GM20000 (cell line): ENCODE measurements at regions not wholly inside any gene's neighbourhood (a gene's known extent, or its start where the extent isn't known, plus 50 kb on each side); places are given as distances from the start of the nearest gene placed in this dataset.

Source experiments
- DNase-seq: peaks from one replicate; pipeline ENCODE4 v3.0.0; 2012; ENCODE audit warnings: low spot score
- TF ChIP-seq, protein P1 (sequence below): IDR thresholded peaks from 2 replicates; pipeline ENCODE4 v1.5.1; 2012; ENCODE audit warnings: mild to moderate bottlenecking, control low read depth; ENCODE audit errors: extremely low read depth, missing control alignments

GRCh38 chr2:65518751-65519150, 86.4 kb upstream of the SPRED2 start:
- no peak for DNase-seq
- TF ChIP-seq, protein P1, sequence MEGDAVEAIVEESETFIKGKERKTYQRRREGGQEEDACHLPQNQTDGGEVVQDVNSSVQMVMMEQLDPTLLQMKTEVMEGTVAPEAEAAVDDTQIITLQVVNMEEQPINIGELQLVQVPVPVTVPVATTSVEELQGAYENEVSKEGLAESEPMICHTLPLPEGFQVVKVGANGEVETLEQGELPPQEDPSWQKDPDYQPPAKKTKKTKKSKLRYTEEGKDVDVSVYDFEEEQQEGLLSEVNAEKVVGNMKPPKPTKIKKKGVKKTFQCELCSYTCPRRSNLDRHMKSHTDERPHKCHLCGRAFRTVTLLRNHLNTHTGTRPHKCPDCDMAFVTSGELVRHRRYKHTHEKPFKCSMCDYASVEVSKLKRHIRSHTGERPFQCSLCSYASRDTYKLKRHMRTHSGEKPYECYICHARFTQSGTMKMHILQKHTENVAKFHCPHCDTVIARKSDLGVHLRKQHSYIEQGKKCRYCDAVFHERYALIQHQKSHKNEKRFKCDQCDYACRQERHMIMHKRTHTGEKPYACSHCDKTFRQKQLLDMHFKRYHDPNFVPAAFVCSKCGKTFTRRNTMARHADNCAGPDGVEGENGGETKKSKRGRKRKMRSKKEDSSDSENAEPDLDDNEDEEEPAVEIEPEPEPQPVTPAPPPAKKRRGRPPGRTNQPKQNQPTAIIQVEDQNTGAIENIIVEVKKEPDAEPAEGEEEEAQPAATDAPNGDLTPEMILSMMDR, result no peak

GRCh38 chr2:65514555-65515195, 82.3 kb upstream of the SPRED2 start:
- DNase-seq, result peak; percentile 37
- TF ChIP-seq, protein P1, result no peak

DNA sequence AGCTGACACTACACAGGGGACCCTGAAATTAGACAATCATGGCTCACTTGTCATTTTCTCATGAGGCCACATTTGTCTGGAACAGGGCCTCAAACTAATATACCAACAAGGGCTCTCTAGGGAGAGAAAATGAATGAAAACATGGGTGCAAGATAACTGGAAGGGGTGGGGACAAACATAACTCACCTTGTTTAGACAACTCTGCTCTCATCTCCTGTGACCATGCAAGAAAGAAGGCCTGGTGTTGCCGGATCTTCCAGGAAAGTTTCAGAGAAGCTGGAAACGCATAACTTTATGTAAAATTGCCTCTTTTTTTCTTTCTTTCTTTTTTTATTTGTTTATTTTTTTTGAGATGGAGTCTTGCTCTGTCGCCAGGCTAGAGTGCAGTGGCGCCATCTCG, 80.4 kb upstream of the SPRED2 start:
- DNase-seq, result no peak
- TF ChIP-seq, protein P1, result no peak

GRCh38 chr2:65511306-65511705, 78.9 kb upstream of the SPRED2 start:
- TF ChIP-seq, protein P1, result no peak
- DNase-seq, result no peak

DNA sequence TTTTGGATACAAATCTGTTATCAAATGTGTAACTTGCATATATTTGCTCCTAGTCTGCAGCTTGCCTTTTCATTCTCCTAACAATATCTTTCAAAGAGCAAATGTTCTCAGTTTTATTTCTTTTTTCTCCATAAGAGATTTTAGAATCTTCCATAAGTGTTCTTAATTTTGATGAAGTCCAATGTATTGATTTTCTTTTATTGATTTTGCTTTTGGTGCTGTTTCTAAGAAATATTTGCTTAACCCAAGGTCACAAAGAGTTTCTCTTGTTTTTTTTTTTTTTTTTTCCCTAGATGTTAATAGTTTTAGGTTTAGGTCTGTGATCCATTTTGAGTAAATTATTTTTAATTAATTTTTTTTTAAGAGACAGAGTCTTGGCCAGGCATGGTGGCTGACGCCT, 75.8 kb upstream of the SPRED2 start:
- no peak for DNase-seq
- TF ChIP-seq, protein P1, result no peak

DNA sequence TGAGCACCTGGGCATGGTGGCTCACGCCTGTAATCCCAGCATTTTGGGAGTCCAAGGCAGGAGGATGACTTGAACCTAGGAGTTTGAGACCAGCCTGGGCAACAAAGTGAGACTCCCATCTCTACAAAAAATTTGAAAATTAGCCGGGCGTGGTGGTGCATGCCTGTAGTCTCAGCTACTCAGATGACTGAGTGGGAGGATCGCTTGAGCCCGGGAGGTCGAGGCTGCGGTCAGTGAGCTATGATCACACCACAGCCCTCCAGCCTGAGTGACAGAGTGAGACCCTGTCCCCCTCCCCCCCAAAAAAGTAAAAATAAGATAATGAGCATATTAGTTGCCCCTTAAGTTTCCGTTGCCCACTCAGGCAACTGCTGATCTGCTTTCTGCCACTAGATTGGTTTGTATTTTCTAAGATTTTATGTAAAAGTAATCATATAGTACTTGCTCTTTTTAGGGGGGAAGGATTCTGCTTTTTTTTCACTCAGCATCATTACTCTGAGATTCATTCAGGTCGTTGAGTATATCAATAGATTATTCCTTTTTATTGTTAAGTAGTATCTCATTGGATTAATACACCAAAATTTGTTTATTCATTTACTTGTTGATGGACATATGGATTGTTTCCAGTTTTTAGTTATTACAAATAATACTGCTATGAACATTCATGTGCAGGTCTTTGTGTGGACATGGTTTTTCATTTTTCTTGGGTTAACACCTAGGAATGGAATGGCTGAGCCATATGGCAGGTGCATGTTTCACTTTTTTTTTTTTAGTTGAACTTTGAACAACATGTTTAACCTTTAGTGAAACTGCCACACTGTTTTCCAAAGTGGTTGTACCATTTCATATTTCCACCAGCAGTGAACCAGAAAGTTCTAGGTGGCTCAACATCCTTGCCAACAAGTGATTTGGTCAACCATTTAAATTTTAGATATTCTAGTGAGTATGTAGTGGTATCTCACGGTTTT, 75.0 kb upstream of the SPRED2 start:
- TF ChIP-seq, protein P1, result no peak
- DNase-seq, result no peak
